Upper lobe of left lung (tissue), 4 donors: ENCODE measurements at regions not wholly inside any gene's neighbourhood (a gene's known extent, or its start where the extent isn't known, plus 50 kb on each side); places are given as distances from the start of the nearest gene placed in this dataset.

Experiments
- CTCF ChIP-seq, 6 experiments: fragments of 450-650 bp in 4 of 6; fragments of 200-600 bp in 2 of 6; sonication (generic) in 2 of 6; IDR thresholded peaks; one replicate each; pipeline ENCODE4 v1.5.1; 2016 to 2019; ENCODE audit warnings: antibody characterized with exemption in 6 of 6
- POLR2AphosphoS5 ChIP-seq, 2 donors: sonication (generic); formaldehyde crosslinking; IDR thresholded peaks; one replicate each; pipeline ENCODE4 v1.5.1; 2017; ENCODE audit warnings: antibody characterized with exemption in 2 of 2

GRCh38 chr21:17422931-17423330 lies 89.9 kb upstream of the CXADR start:
- TF ChIP-seq CTCF (IDR thresholded peaks at IDR 0.05) (no peak), POLR2AphosphoS5 (IDR thresholded peaks at IDR 0.05) (no peak)
